HG02852 (cell line): ENCODE measurements at regions not wholly inside any gene's neighbourhood (a gene's known extent, or its start where the extent isn't known, plus 50 kb on each side); places are given as distances from the start of the nearest gene placed in this dataset.
A peak's percentile ranks its signal among the peaks of the same experiment; 100 is the strongest.

Experiments
- ATAC-seq: cut with Tn5 transposase; IDR thresholded peaks from one replicate; pipeline ENCODE4 v1.9.1; 2021; ENCODE audit warnings: mild to moderate bottlenecking, moderate library complexity; ENCODE audit not compliant: unreplicated experiment

GRCh38 chr3:70582803-70583202 is 270.4 kb upstream of the MDFIC2 start:
- ATAC-seq, result no peak

- ATAC-seq, result no peak
Observed at GRCh38 chr3:70580021-70580420, 267.6 kb upstream of the MDFIC2 start.

- ATAC-seq, result no peak
Observed at GRCh38 chr3:70571696-70572095, 259.3 kb upstream of the MDFIC2 start.

- no peak for ATAC-seq
Observed at GRCh38 chr3:70570584-70570983, 258.1 kb upstream of the MDFIC2 start.

GRCh38 chr3:70568626-70569025 is 256.2 kb upstream of the MDFIC2 start:
- ATAC-seq, result no peak

- no peak for ATAC-seq
Observed at GRCh38 chr3:70565861-70566260, 253.4 kb upstream of the MDFIC2 start.

GRCh38 chr3:70564552-70564951 is 252.1 kb upstream of the MDFIC2 start:
- ATAC-seq, result no peak

- no peak for ATAC-seq
Observed at GRCh38 chr3:70561796-70562195, 249.4 kb upstream of the MDFIC2 start.

- no peak for ATAC-seq
Observed at GRCh38 chr3:70558956-70559355, 246.5 kb upstream of the MDFIC2 start.

- ATAC-seq, result no peak
Observed at GRCh38 chr3:70557976-70558375, 245.5 kb upstream of the MDFIC2 start.

GRCh38 chr3:70556056-70556455 is 243.6 kb upstream of the MDFIC2 start:
- no peak for ATAC-seq

GRCh38 chr3:70554170-70554569 is 241.7 kb upstream of the MDFIC2 start:
- ATAC-seq, result no peak

GRCh38 chr3:70550723-70551319 is 238.4 kb upstream of the MDFIC2 start:
- peak; percentile 87 for ATAC-seq

GRCh38 chr3:70546679-70547078 is 234.2 kb upstream of the MDFIC2 start:
- no peak for ATAC-seq

- no peak for ATAC-seq
Observed at GRCh38 chr3:70543493-70543892, 231.1 kb upstream of the MDFIC2 start.

GRCh38 chr3:70539908-70540307 is 227.5 kb upstream of the MDFIC2 start:
- ATAC-seq, result no peak

- no peak for ATAC-seq
Observed at GRCh38 chr3:70532806-70533205, 220.4 kb upstream of the MDFIC2 start.

GRCh38 chr3:70531838-70532489 is 219.5 kb upstream of the MDFIC2 start:
- ATAC-seq, result no peak

- ATAC-seq, result no peak
Observed at GRCh38 chr3:70531063-70531657, 218.7 kb upstream of the MDFIC2 start.

- no peak for ATAC-seq
Observed at GRCh38 chr3:70530626-70531025, 218.2 kb upstream of the MDFIC2 start.

- ATAC-seq, result no peak
Observed at GRCh38 chr3:70527026-70527425, 214.6 kb upstream of the MDFIC2 start.

GRCh38 chr3:70519913-70520659 is 207.6 kb upstream of the MDFIC2 start:
- no peak for ATAC-seq
